Vagina (tissue), 2 donors: ENCODE measurements at regions not wholly inside any gene's neighbourhood (a gene's known extent, or its start where the extent isn't known, plus 50 kb on each side); places are given as distances from the start of the nearest gene placed in this dataset.

ENCODE experiments used
- POLR2A ChIP-seq, 2 donors: fragments of 450-650 bp; IDR thresholded peaks; one replicate each; pipeline ENCODE4 v1.6.1; 2017; ENCODE audit warnings: antibody characterized with exemption in 2 of 2, mild to moderate bottlenecking in 2 of 2, moderate library complexity in 2 of 2
- TF ChIP-seq, protein P1 (sequence below), 3 experiments: fragments of 450-650 bp in 2 of 3; fragments of 200-600 bp in 1 of 3; sonication (generic) in 1 of 3; IDR thresholded peaks; one replicate each; pipeline ENCODE4 v1.5.1; 2017 to 2019; ENCODE audit warnings: antibody characterized with exemption in 3 of 3, mild to moderate bottlenecking in 2 of 3, moderate library complexity in 2 of 3

DNA sequence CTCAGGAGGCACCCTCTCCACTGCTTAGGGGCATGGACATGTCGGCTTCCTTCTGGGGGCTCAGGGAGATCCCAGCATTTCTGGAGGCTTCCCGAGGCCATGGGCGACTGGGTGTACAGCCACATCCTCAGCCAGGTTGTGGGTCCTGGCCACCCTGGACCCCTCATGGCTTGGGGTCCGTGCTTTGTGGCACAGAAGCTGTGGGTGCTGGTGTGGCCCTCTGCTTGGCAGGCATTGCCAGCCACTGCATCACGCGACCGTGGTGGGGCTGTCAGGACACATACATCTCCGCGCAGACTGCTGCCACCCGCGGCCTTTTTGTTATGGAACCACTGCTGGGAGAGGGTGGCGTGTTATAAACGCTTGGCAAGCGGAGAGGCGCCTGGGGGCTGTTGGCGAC, 1174.9 kb downstream of the BRD1 start:
- TF ChIP-seq, protein P1, sequence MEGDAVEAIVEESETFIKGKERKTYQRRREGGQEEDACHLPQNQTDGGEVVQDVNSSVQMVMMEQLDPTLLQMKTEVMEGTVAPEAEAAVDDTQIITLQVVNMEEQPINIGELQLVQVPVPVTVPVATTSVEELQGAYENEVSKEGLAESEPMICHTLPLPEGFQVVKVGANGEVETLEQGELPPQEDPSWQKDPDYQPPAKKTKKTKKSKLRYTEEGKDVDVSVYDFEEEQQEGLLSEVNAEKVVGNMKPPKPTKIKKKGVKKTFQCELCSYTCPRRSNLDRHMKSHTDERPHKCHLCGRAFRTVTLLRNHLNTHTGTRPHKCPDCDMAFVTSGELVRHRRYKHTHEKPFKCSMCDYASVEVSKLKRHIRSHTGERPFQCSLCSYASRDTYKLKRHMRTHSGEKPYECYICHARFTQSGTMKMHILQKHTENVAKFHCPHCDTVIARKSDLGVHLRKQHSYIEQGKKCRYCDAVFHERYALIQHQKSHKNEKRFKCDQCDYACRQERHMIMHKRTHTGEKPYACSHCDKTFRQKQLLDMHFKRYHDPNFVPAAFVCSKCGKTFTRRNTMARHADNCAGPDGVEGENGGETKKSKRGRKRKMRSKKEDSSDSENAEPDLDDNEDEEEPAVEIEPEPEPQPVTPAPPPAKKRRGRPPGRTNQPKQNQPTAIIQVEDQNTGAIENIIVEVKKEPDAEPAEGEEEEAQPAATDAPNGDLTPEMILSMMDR (IDR thresholded peaks at IDR 0.05) = no peak
- TF ChIP-seq POLR2A (IDR thresholded peaks at IDR 0.05) = no peak
